DMS79 treated with DMSO at 0.1 percent for 48 hours (cell line): ENCODE measurements at regions not wholly inside any gene's neighbourhood (a gene's known extent, or its start where the extent isn't known, plus 50 kb on each side); places are given as distances from the start of the nearest gene placed in this dataset.

Source experiments
- DNase-seq: peaks from one replicate; lab custom pipeline; 2025; lab: John Stamatoyannopoulos, UW

GRCh38 chr9:107927276-107927675 lies 437.7 kb upstream of the KLF4 start:
- no peak for DNase-seq

- DNase-seq: no peak
Measured at GRCh38 chr9:107925749-107926297, 436.3 kb upstream of the KLF4 start.

GRCh38 chr9:107922260-107922659 lies 432.7 kb upstream of the KLF4 start:
- DNase-seq: no peak

GRCh38 chr9:107919263-107919662 lies 429.7 kb upstream of the KLF4 start:
- no peak for DNase-seq

- no peak for DNase-seq
Measured at GRCh38 chr9:107918749-107919148, 429.2 kb upstream of the KLF4 start.

GRCh38 chr9:107914151-107914550 lies 424.6 kb upstream of the KLF4 start:
- DNase-seq: no peak

- no peak for DNase-seq
Measured at GRCh38 chr9:107907715-107908114, 418.1 kb upstream of the KLF4 start.

GRCh38 chr9:107907255-107907654 lies 417.7 kb upstream of the KLF4 start:
- no peak for DNase-seq

- no peak for DNase-seq
Measured at GRCh38 chr9:107906074-107906473, 416.5 kb upstream of the KLF4 start.

GRCh38 chr9:107905308-107906020 lies 415.9 kb upstream of the KLF4 start:
- DNase-seq: no peak

- DNase-seq: no peak
Measured at GRCh38 chr9:107899961-107900330, 410.4 kb upstream of the KLF4 start.

GRCh38 chr9:107898761-107899160 lies 409.2 kb upstream of the KLF4 start:
- DNase-seq: no peak

GRCh38 chr9:107896544-107896943 lies 407.0 kb upstream of the KLF4 start:
- DNase-seq: no peak

- no peak for DNase-seq
Measured at GRCh38 chr9:107895501-107896001, 406.0 kb upstream of the KLF4 start.

GRCh38 chr9:107894572-107895261 lies 405.1 kb upstream of the KLF4 start:
- no peak for DNase-seq

- DNase-seq: no peak
Measured at GRCh38 chr9:107890921-107891465, 401.4 kb upstream of the KLF4 start.

- no peak for DNase-seq
Measured at GRCh38 chr9:107888773-107889227, 399.2 kb upstream of the KLF4 start.

- no peak for DNase-seq
Measured at GRCh38 chr9:107886826-107887225, 397.3 kb upstream of the KLF4 start.

- no peak for DNase-seq
Measured at GRCh38 chr9:107883496-107884124, 394.0 kb upstream of the KLF4 start.

- DNase-seq: no peak
Measured at GRCh38 chr9:107881626-107882300, 392.2 kb upstream of the KLF4 start.

GRCh38 chr9:107878462-107878861 lies 388.9 kb upstream of the KLF4 start:
- no peak for DNase-seq

GRCh38 chr9:107875571-107875980 lies 386.0 kb upstream of the KLF4 start:
- no peak for DNase-seq
